H1 (cell line): ENCODE measurements at regions not wholly inside any gene's neighbourhood (a gene's known extent, or its start where the extent isn't known, plus 50 kb on each side); places are given as distances from the start of the nearest gene placed in this dataset.

ENCODE experiments used
- CTCF ChIA-PET: fragments of 300-600 bp; sonication (Branson Sonifier 250); formaldehyde crosslinking; loops from one replicate; lab custom pipeline; 2021; ENCODE audit not compliant: partially characterized antibody; lab: Charles Lee
- POLR2A ChIA-PET: fragments of 300-600 bp; sonication (Branson Sonifier 250); formaldehyde crosslinking; loops from one replicate; lab custom pipeline; 2021; ENCODE audit warnings: inconsistent platforms; ENCODE audit not compliant: partially characterized antibody; lab: Charles Lee
- DNase-seq, 2 experiments: peaks; one replicate each; pipeline versions ENCODE4 v3.0.0 to v3.0.0-alpha.2; 2010 to 2022; ENCODE audit warnings: low spot score in 2 of 2, low read depth in 1 of 2, mixed read lengths in 1 of 2
- FAIRE-seq: peaks from 2 replicates; lab custom pipeline; 2011; peaks lifted over from hg19 to GRCh38; lab: Jason Lieb, UNC
- H2AFZ ChIP-seq: 2 replicates; pipeline ENCODE4 v1.8.1; 2012; ENCODE audit warnings: low read length, inconsistent platforms
- H2AK5ac ChIP-seq: 2 replicates; pipeline ENCODE4 v1.6.1; 2013; ENCODE audit warnings: low read depth, low read length
- H2BK120ac ChIP-seq: replicated peaks from 2 replicates; pipeline ENCODE3; 2013; ENCODE audit warnings: low read depth, low read length, inconsistent platforms
- H2BK12ac ChIP-seq: 2 replicates; pipeline ENCODE4 v1.6.1; 2013; ENCODE audit warnings: low read depth, low read length
- H2BK15ac ChIP-seq: 2 replicates; pipeline ENCODE4 v1.6.1; 2013; ENCODE audit warnings: low read length
- H2BK20ac ChIP-seq: 2 replicates; pipeline ENCODE4 v1.6.1; 2013; ENCODE audit warnings: low read length
- H2BK5ac ChIP-seq: 2 replicates; pipeline ENCODE4 v1.6.1; 2013; ENCODE audit warnings: low read depth, low read length
- H3K14ac ChIP-seq: 2 replicates; pipeline ENCODE4 v1.6.1; 2013; ENCODE audit warnings: inconsistent platforms; ENCODE audit not compliant: insufficient read length
- H3K18ac ChIP-seq: 2 replicates; pipeline ENCODE4 v1.6.1; 2013; ENCODE audit warnings: low read length; ENCODE audit errors: extremely low read depth
- H3K23ac ChIP-seq: 2 replicates; pipeline ENCODE4 v1.6.1; 2013; ENCODE audit warnings: inconsistent platforms; ENCODE audit not compliant: insufficient read length
- H3K23me2 ChIP-seq: 2 replicates; pipeline ENCODE4 v1.6.1; 2013; ENCODE audit warnings: low read depth, low read length
- H3K27ac ChIP-seq: 2 replicates; pipeline ENCODE4 v1.6.1; 2011; ENCODE audit warnings: low read depth, low read length, inconsistent platforms
- H3K27me3 ChIP-seq, 4 experiments: replicated peaks in 1 of 4; 1 replicate in 1 of 4; 2 replicates in 3 of 4; pipeline versions ENCODE4 v1.6.1 to v1.8.1; 2011 to 2013; ENCODE audit warnings: low read length in 3 of 4, mild to moderate bottlenecking in 3 of 4, inconsistent platforms in 2 of 4, mixed read lengths in 2 of 4, moderate library complexity in 1 of 4; ENCODE audit not compliant: control insufficient read depth in 3 of 4, insufficient read depth in 3 of 4; ENCODE audit errors: extremely low read depth in 1 of 4
- H3K36me3 ChIP-seq, 4 experiments: 2 replicates each; pipeline versions ENCODE4 v1.6.1 to v1.8.1; 2011 to 2013; ENCODE audit warnings: mild to moderate bottlenecking in 4 of 4, low read length in 3 of 4, moderate library complexity in 2 of 4, control low read depth in 1 of 4, inconsistent platforms in 1 of 4; ENCODE audit not compliant: insufficient read depth in 4 of 4, control insufficient read depth in 2 of 4
- H3K4ac ChIP-seq: replicated peaks from 2 replicates; pipeline ENCODE3; 2013; ENCODE audit warnings: low read length, low read depth, mixed read lengths, inconsistent platforms; ENCODE audit not compliant: insufficient read length
- H3K4me1 ChIP-seq, 4 experiments: replicated peaks in 1 of 4; 1 replicate in 1 of 4; 2 replicates in 3 of 4; pipeline versions ENCODE4 v1.6.1 to v1.8.1; 2011 to 2013; ENCODE audit warnings: low read length in 3 of 4, inconsistent platforms in 2 of 4, mixed read lengths in 1 of 4; ENCODE audit not compliant: insufficient read depth in 4 of 4, control insufficient read depth in 3 of 4
- H3K4me2 ChIP-seq, 2 experiments: 2 replicates each; pipeline versions ENCODE4 v1.6.1 to v1.8.1; 2011 to 2013; ENCODE audit warnings: low read depth in 2 of 2, low read length in 2 of 2, control low read depth in 1 of 2, inconsistent platforms in 1 of 2, mild to moderate bottlenecking in 1 of 2; ENCODE audit not compliant: insufficient read depth in 1 of 2
- H3K4me3 ChIP-seq, 4 experiments: fragments of 200-600, 300-600 bp in 1 of 4; sonication (generic), shearing (Covaris generic), sonication (Bioruptor Twin) in 1 of 4; 2 replicates each; pipeline versions ENCODE4 v1.5.1 to v1.8.1; 2011 to 2016; ENCODE audit warnings: low read length in 4 of 4, low read depth in 3 of 4, control low read depth in 2 of 4, inconsistent platforms in 2 of 4, mild to moderate bottlenecking in 2 of 4, mixed read lengths in 1 of 4, moderate library complexity in 1 of 4; ENCODE audit not compliant: insufficient read depth in 2 of 4; ENCODE audit errors: extremely low read depth in 1 of 4
- H3K56ac ChIP-seq: replicated peaks from 2 replicates; pipeline ENCODE3; 2013; ENCODE audit warnings: low read depth, mild to moderate bottlenecking, mixed read lengths, low read length, inconsistent platforms; ENCODE audit not compliant: insufficient read length
- H3K79me1 ChIP-seq: 2 replicates; pipeline ENCODE4 v1.6.1; 2013; ENCODE audit warnings: low read depth, low read length, control low read depth
- H3K79me2 ChIP-seq, 2 experiments: 2 replicates each; pipeline versions ENCODE4 v1.6.1 to v1.8.1; 2012 to 2013; ENCODE audit warnings: low read length in 2 of 2, mild to moderate bottlenecking in 2 of 2, inconsistent platforms in 1 of 2; ENCODE audit not compliant: insufficient read depth in 2 of 2, control insufficient read depth in 1 of 2
- H3K9ac ChIP-seq, 4 experiments: replicated peaks in 1 of 4; 1 replicate in 1 of 4; 2 replicates in 3 of 4; pipeline versions ENCODE4 v1.6.1 to v1.8.1; 2011 to 2013; ENCODE audit warnings: low read depth in 3 of 4, low read length in 3 of 4, control low read depth in 2 of 4, mild to moderate bottlenecking in 2 of 4, moderate library complexity in 2 of 4, inconsistent platforms in 1 of 4; ENCODE audit errors: extremely low read depth in 1 of 4
- H3K9me3 ChIP-seq, 2 experiments: 2 replicates each; pipeline versions ENCODE4 v1.6.1 to v1.8.1; 2012 to 2013; ENCODE audit warnings: mild to moderate bottlenecking in 2 of 2, moderate library complexity in 2 of 2, control low read depth in 1 of 2, inconsistent platforms in 1 of 2, low read depth in 1 of 2, low read length in 1 of 2, mixed read lengths in 1 of 2; ENCODE audit not compliant: insufficient read depth in 2 of 2
- H4K20me1 ChIP-seq, 2 experiments: replicated peaks in 1 of 2; 2 replicates each; pipeline versions ENCODE3 to v1.8.1; 2011 to 2013; ENCODE audit warnings: inconsistent platforms in 2 of 2, low read length in 2 of 2, mild to moderate bottlenecking in 1 of 2; ENCODE audit not compliant: insufficient read depth in 2 of 2, control insufficient read depth in 1 of 2
- H4K5ac ChIP-seq: 2 replicates; pipeline ENCODE4 v1.6.1; 2013; ENCODE audit warnings: low read length, low read depth, mixed read lengths, inconsistent platforms; ENCODE audit not compliant: insufficient read length
- H4K8ac ChIP-seq: 2 replicates; pipeline ENCODE4 v1.8.0; 2013; ENCODE audit warnings: mild to moderate bottlenecking, moderate library complexity, low read length, inconsistent platforms; ENCODE audit not compliant: insufficient read depth; ENCODE audit errors: extremely low read depth
- H4K91ac ChIP-seq: replicated peaks from 2 replicates; pipeline ENCODE3; 2013; ENCODE audit warnings: low read length, mixed read lengths, inconsistent platforms; ENCODE audit not compliant: insufficient read length
- ATF2 ChIP-seq: IDR thresholded peaks from 2 replicates; pipeline ENCODE4 v1.6.1; 2012; ENCODE audit warnings: low read length, inconsistent platforms
- BACH1 ChIP-seq: IDR thresholded peaks from 2 replicates; pipeline ENCODE4 v1.6.1; 2012; ENCODE audit warnings: low read length, improper control_type of control experiment
- HDAC2 ChIP-seq, 2 experiments: fragments of 300-600 bp in 1 of 2; sonication (generic) in 1 of 2; IDR thresholded peaks; 2 replicates each; pipeline ENCODE4 v1.6.1; 2011 to 2012; ENCODE audit warnings: low read depth in 2 of 2, low read length in 2 of 2, mild to moderate bottlenecking in 2 of 2, moderate library complexity in 2 of 2, borderline replicate concordance in 1 of 2, inconsistent platforms in 1 of 2
- HDAC6 ChIP-seq: IDR thresholded peaks from one replicate; pipeline ENCODE4 v1.7.1; 2012; ENCODE audit warnings: low read depth, mild to moderate bottlenecking, inconsistent platforms, low read length, moderate library complexity
- KDM1A ChIP-seq: fragments of 200-600, 300-600 bp; sonication (generic); IDR thresholded peaks from 2 replicates; pipeline ENCODE4 v1.7.1; 2016; ENCODE audit warnings: mild to moderate bottlenecking, low read length, borderline replicate concordance
- MAFK ChIP-seq: IDR thresholded peaks from 2 replicates; pipeline ENCODE4 v1.6.1; 2012; ENCODE audit warnings: low read depth, mild to moderate bottlenecking, improper control_type of control experiment, low read length
- MAX ChIP-seq: IDR thresholded peaks from 2 replicates; pipeline ENCODE4 v1.6.1; 2012; ENCODE audit warnings: inconsistent platforms
- POLR2AphosphoS5 ChIP-seq: IDR thresholded peaks from 2 replicates; pipeline ENCODE4 v1.6.1; 2011; ENCODE audit warnings: low read depth, low read length
- SIX5 ChIP-seq: IDR thresholded peaks from 2 replicates; pipeline ENCODE4 v1.6.1; 2011; ENCODE audit warnings: mild to moderate bottlenecking, low read depth, low read length
- TAF1 ChIP-seq: IDR thresholded peaks from 2 replicates; pipeline ENCODE4 v1.6.1; 2011; ENCODE audit warnings: mild to moderate bottlenecking, low read depth, low read length
- TCF12 ChIP-seq: IDR thresholded peaks from 2 replicates; pipeline ENCODE4 v1.6.1; 2011; ENCODE audit warnings: low read depth, mild to moderate bottlenecking, low read length
- TEAD4 ChIP-seq: IDR thresholded peaks from 2 replicates; pipeline ENCODE4 v1.6.1; 2012; ENCODE audit warnings: low read depth, low read length, inconsistent platforms, mixed read lengths
- WGBS, 2 experiments: shearing (Covaris generic) in 1 of 2; methylation state at CpG; one replicate each; pipeline versions ENCODE4 v1.1.6 to v1.1.7; 2013 to 2015; ENCODE audit warnings: low lambda C conversion rate in 2 of 2, mixed read lengths in 2 of 2, inconsistent platforms in 1 of 2, low coverage in 1 of 2, missing lambda C conversion rate in 1 of 2; ENCODE audit not compliant: insufficient replicate concordance in 2 of 2, insufficient coverage in 1 of 2, insufficient read length in 1 of 2; ENCODE audit errors: extremely low coverage in 1 of 2, missing lambda C conversion rate in 1 of 2; 5-methylcytosine and 5-hydroxymethylcytosine counted together

DNA sequence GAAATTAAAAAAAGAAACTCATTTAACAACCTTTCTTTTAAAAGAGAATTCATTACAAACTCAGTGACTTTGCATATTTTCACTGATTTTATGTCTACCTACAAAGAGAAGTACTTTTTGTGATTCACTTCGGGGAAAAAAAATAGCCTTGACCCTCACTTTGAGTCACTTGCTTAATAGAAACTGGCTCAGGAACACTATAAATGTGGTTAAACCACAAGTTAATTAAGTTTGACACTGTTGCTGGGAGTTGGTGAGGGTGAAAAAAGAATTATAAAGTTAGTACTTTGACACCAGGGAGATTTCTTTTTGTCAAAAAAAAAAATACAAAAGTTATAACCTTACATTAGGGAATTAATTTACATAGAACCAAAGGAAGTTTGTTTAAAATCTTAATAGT is 810.9 kb downstream of the NR2F2 start:
- Histone ChIP-seq H3K4me3 (no peak overlapping the region), H3K23ac (no peak overlapping the region), H4K8ac (no peak overlapping the region), H3K27ac (no peak overlapping the region), H3K9me3 (no peaks in the 10 kb centered on the region), H2AK5ac (no peak overlapping the region), H2BK12ac (no peak overlapping the region), H2BK15ac (no peak overlapping the region), H2BK120ac (no peak overlapping the region), H3K9ac (no peak overlapping the region), H3K27me3 (peaks cover 0 to 1% (median 0%) of the 10 kb centered on the region in 4 experiments; a peak in 1 of 7 replicates), H3K18ac (no peak overlapping the region), H4K91ac (no peak overlapping the region), H3K4me1 (no peaks in the 10 kb centered on the region), H3K14ac (no peak overlapping the region), H4K5ac (no peak overlapping the region), H3K36me3 (no peaks in the 10 kb centered on the region), H3K79me1 (no peaks in the 10 kb centered on the region), H3K79me2 (no peaks in the 10 kb centered on the region), H3K56ac (no peak overlapping the region), H2AFZ (no peak overlapping the region), H2BK5ac (no peak overlapping the region), H3K4ac (no peak overlapping the region), H3K4me2 (no peak overlapping the region), H2BK20ac (no peak overlapping the region), H4K20me1 (no peaks in the 10 kb centered on the region), H3K23me2 (no peaks in the 10 kb centered on the region)
- WGBS, 2 experiments = 94% methylated on average over 1 of the region's 1 CpG; no CpG with 5 or more reads in 1 of the 2 experiments
- DNase-seq (no peak), FAIRE-seq (no peak)
- ChIA-PET POLR2A (no interaction called here), CTCF (no interaction called here)
- TF ChIP-seq KDM1A (no peak), TCF12 (no peak), ATF2 (no peak), MAFK (no peak), HDAC6 (no peak), BACH1 (no peak), TEAD4 (no peak), MAX (no peak), SIX5 (no peak), TAF1 (no peak), HDAC2 (IDR thresholded peaks at IDR 0.05; ENCODE audit: borderline replicate concordance in 1 of 2, low read depth in 2 of 2, low read length in 2 of 2) (no peak), POLR2AphosphoS5 (no peak)
